Lung (tissue), 11 donors: ENCODE measurements at regions not wholly inside any gene's neighbourhood (a gene's known extent, or its start where the extent isn't known, plus 50 kb on each side); places are given as distances from the start of the nearest gene placed in this dataset.
A peak's percentile ranks its signal among the peaks of the same experiment; 100 is the strongest.

Source experiments
- ATAC-seq: fragments of 200-7000 bp; cut with Tn5 transposase; one replicate; pipeline ENCODE4 v1.9.1; 2020; ENCODE audit warnings: moderate number of reproducible peaks; ENCODE audit not compliant: insufficient read depth, low FRiP score
- DNase-seq, 3 donors: peaks; one replicate each; pipeline ENCODE4 v3.0.0-alpha.2; 2013 to 2017
- H3K27ac ChIP-seq, 2 donors: one replicate each; pipeline ENCODE4 v1.5.1; 2013; ENCODE audit warnings: mild to moderate bottlenecking in 2 of 2, moderate library complexity in 2 of 2, control low read depth in 1 of 2, inconsistent platforms in 1 of 2, low read depth in 1 of 2, low read length in 1 of 2
- H3K27me3 ChIP-seq, 3 donors: one replicate each; pipeline ENCODE4 v1.5.1; 2013; ENCODE audit warnings: low read length in 2 of 3; ENCODE audit not compliant: control insufficient read depth in 3 of 3, insufficient read depth in 3 of 3
- H3K36me3 ChIP-seq, 4 donors: one replicate each; pipeline ENCODE4 v1.5.1; 2013; ENCODE audit warnings: low read length in 4 of 4, mild to moderate bottlenecking in 1 of 4, moderate library complexity in 1 of 4; ENCODE audit not compliant: control insufficient read depth in 4 of 4, insufficient read depth in 4 of 4
- H3K4me1 ChIP-seq, 5 donors: one replicate each; pipeline ENCODE4 v1.5.1; 2013; ENCODE audit warnings: low read length in 5 of 5, mild to moderate bottlenecking in 2 of 5, moderate library complexity in 1 of 5; ENCODE audit not compliant: control insufficient read depth in 5 of 5, insufficient read depth in 5 of 5
- H3K4me3 ChIP-seq: one replicate; pipeline ENCODE4 v1.5.1; 2013; ENCODE audit warnings: mild to moderate bottlenecking, control low read depth, moderate library complexity
- H3K9ac ChIP-seq, 2 donors: one replicate each; pipeline ENCODE4 v1.5.1; 2013; ENCODE audit warnings: low read length in 2 of 2, control low read depth in 1 of 2; ENCODE audit not compliant: insufficient read depth in 1 of 2
- H3K9me3 ChIP-seq, 4 donors: one replicate each; pipeline ENCODE4 v1.5.1; 2013; ENCODE audit warnings: low read length in 3 of 4, mild to moderate bottlenecking in 1 of 4, moderate library complexity in 1 of 4; ENCODE audit not compliant: control insufficient read depth in 4 of 4, insufficient read depth in 3 of 4
- WGBS, 2 donors: extraction: QIAGEN DNeasy Blood & Tissue Kit; methylation state at CpG; one replicate each; pipeline ENCODE4 v1.1.7; 2013; 5-methylcytosine and 5-hydroxymethylcytosine counted together
- TF ChIP-seq, protein P1 (sequence below): IDR thresholded peaks from 2 replicates; pipeline ENCODE4 v1.5.1; 2012; ENCODE audit warnings: mild to moderate bottlenecking; ENCODE audit errors: control extremely low read depth, extremely low read depth
- donor health status: control.
- donor health status: control.
- donor health status: Bipolar disorder and iron deficiency.
- donor health status: healthy.
- donor health status: DM: yes; HTN: yes; CAD: no.

DNA sequence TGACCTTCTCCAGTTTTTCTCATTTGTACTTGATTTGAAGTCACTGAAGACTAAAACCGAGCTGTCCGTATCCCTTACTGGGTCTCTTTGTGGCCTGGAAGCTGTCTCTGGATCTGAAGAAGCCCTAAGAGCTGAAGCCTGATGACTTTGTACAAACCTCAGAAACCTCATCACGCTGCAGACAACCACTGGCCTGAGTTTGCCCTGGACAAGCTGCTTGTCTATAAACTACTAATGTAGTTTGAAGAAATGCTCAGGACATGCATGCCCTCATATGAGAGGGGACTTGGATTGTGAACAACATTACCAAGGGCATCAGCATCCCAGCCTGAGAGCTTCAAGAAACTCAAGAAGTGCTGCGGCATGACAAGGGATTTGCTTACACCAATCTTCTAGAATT, 79.3 kb upstream of the CBLN2 start:
- Histone ChIP-seq H3K9ac (no peak overlapping the region), H3K4me3 (no peak overlapping the region), H3K27me3 (no peaks in the 10 kb centered on the region), H3K9me3 (no peaks in the 10 kb centered on the region), H3K36me3 (no peaks in the 10 kb centered on the region), H3K4me1 (no peaks in the 10 kb centered on the region), H3K27ac (no peak overlapping the region)
- DNase-seq (no peak), ATAC-seq (no peak)
- TF ChIP-seq, protein P1, sequence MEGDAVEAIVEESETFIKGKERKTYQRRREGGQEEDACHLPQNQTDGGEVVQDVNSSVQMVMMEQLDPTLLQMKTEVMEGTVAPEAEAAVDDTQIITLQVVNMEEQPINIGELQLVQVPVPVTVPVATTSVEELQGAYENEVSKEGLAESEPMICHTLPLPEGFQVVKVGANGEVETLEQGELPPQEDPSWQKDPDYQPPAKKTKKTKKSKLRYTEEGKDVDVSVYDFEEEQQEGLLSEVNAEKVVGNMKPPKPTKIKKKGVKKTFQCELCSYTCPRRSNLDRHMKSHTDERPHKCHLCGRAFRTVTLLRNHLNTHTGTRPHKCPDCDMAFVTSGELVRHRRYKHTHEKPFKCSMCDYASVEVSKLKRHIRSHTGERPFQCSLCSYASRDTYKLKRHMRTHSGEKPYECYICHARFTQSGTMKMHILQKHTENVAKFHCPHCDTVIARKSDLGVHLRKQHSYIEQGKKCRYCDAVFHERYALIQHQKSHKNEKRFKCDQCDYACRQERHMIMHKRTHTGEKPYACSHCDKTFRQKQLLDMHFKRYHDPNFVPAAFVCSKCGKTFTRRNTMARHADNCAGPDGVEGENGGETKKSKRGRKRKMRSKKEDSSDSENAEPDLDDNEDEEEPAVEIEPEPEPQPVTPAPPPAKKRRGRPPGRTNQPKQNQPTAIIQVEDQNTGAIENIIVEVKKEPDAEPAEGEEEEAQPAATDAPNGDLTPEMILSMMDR = no peak
- WGBS, 2 donors = 57 to 63% methylated on average over 4 of the region's 4 CpGs

DNA sequence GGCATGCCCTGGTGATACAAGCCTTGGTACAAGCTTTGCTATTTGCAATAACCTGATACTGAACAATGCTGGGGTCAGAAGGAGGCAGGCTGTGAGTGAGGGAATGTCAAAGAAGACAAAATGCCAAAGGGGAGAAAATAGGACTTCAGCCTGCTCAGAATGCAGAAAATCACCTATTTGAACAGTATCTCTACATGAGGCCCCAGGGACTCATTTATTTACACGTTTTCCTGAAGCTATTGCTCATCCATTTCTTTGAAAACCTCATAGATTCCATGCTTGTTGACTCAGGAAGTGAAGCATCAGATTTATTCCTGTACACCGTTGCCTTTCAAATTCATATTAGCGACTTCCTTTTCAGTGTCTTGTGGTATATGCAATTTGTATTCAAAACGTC, 69.4 kb upstream of the CBLN2 start:
- DNase-seq (no peak), ATAC-seq (peak; percentile 41)
- Histone ChIP-seq H3K36me3 (no peaks in the 10 kb centered on the region), H3K27me3 (no peaks in the 10 kb centered on the region), H3K4me1 (no peaks in the 10 kb centered on the region), H3K9me3 (peaks cover 0 to 2% (median 0%) of the 10 kb centered on the region in 4 donors), H3K27ac (no peak overlapping the region), H3K9ac (no peak overlapping the region), H3K4me3 (no peak overlapping the region)
- TF ChIP-seq, protein P1 = no peak
- WGBS, 2 donors = 16 to 21% methylated on average over 4 of the region's 4 CpGs

DNA sequence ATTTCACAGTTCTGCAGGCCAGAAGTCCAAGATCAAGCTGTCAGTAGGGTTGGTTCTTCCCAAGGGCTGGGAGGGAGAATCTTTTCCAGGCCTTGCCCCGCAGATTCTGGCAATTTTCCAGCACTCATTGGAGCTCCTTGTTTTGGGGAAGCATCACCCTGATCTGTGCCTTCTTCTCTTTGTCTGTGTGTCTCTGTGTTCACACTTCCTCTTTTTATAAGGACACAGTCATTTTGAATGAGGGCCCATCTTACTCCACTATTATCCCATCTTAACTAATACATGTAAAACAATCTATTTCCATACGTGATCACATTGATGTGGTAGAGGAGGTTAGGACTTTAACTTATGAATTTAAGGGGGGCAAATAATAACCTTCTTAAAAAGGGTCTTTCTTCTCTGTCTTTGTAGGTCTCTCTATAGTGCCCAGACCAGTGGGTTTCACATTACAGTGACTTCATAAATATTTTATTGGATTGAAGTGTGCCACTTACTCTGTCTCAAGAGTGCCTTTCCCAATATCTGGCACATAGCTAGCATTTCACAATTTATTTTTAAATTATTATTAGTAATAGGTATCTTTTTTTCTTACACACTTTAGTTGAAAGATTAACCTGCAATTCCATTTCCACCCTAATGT, 68.9 kb upstream of the CBLN2 start:
- 43 to 71% methylated on average over 2 of the region's 2 CpGs for WGBS, 2 donors

More for the DNA sequence above, 68.9 kb upstream of the CBLN2 start:
- Histone ChIP-seq H3K9me3 (no peaks in the 10 kb centered on the region), H3K4me3 (no peak overlapping the region), H3K36me3 (no peaks in the 10 kb centered on the region), H3K27me3 (no peaks in the 10 kb centered on the region), H3K9ac (no peak overlapping the region), H3K4me1 (no peaks in the 10 kb centered on the region), H3K27ac (no peak overlapping the region)
- no peak for ATAC-seq
- TF ChIP-seq, protein P1 = no peak
- DNase-seq = peak in 1 of 3 donors; percentile 14
